ENCODE measurements at regions not wholly inside any gene's neighbourhood (a gene's known extent, or its start where the extent isn't known, plus 50 kb on each side); places are given as distances from the start of the nearest gene placed in this dataset.

GRCh38 chr2:217061916-217062505 is 202.1 kb upstream of the TNP1 start:
- peak; percentile 45 for DNase-seq (ENCODE audit: low spot score)

GRCh38 chr2:217060951-217061547 is 201.2 kb upstream of the TNP1 start:
- DNase-seq (ENCODE audit: low spot score) = no peak

- no peak for DNase-seq (ENCODE audit: low spot score)
These were observed 200.7 kb upstream of the TNP1 start for GRCh38 chr2:217060516-217060915.

- DNase-seq (ENCODE audit: low spot score) = no peak
These were observed 199.2 kb upstream of the TNP1 start for GRCh38 chr2:217058791-217059755.

- DNase-seq (ENCODE audit: low spot score) = no peak
These were observed 197.9 kb upstream of the TNP1 start for GRCh38 chr2:217057773-217058172.

GRCh38 chr2:217055624-217056023 is 195.8 kb upstream of the TNP1 start:
- DNase-seq (ENCODE audit: low spot score) = no peak

GRCh38 chr2:217054791-217055190 is 194.9 kb upstream of the TNP1 start:
- no peak for DNase-seq (ENCODE audit: low spot score)

- DNase-seq (ENCODE audit: low spot score) = no peak
These were observed 193.2 kb upstream of the TNP1 start for GRCh38 chr2:217052856-217053577.

GRCh38 chr2:217051416-217051815 is 191.6 kb upstream of the TNP1 start:
- no peak for DNase-seq (ENCODE audit: low spot score)

GRCh38 chr2:217049956-217050355 is 190.1 kb upstream of the TNP1 start:
- DNase-seq (ENCODE audit: low spot score) = no peak

- DNase-seq (ENCODE audit: low spot score) = no peak
These were observed 189.6 kb upstream of the TNP1 start for GRCh38 chr2:217049422-217049821.

- DNase-seq (ENCODE audit: low spot score) = no peak
These were observed 188.9 kb upstream of the TNP1 start for GRCh38 chr2:217048730-217049129.

- DNase-seq (ENCODE audit: low spot score) = no peak
These were observed 187.8 kb upstream of the TNP1 start for GRCh38 chr2:217047631-217048030.

- DNase-seq (ENCODE audit: low spot score) = no peak
These were observed 187.3 kb upstream of the TNP1 start for GRCh38 chr2:217047209-217047608.

GRCh38 chr2:217045700-217046475 is 186.0 kb upstream of the TNP1 start:
- DNase-seq (ENCODE audit: low spot score) = no peak

- DNase-seq (ENCODE audit: low spot score) = no peak
These were observed 180.2 kb upstream of the TNP1 start for GRCh38 chr2:217040099-217040498.

- no peak for DNase-seq (ENCODE audit: low spot score)
These were observed 178.1 kb upstream of the TNP1 start for GRCh38 chr2:217038001-217038400.

GRCh38 chr2:217037353-217037752 is 177.5 kb upstream of the TNP1 start:
- no peak for DNase-seq (ENCODE audit: low spot score)

- DNase-seq (ENCODE audit: low spot score) = no peak
These were observed 176.1 kb upstream of the TNP1 start for GRCh38 chr2:217035967-217036366.

GRCh38 chr2:217033186-217033585 is 173.3 kb upstream of the TNP1 start:
- DNase-seq (ENCODE audit: low spot score) = no peak

- DNase-seq (ENCODE audit: low spot score) = no peak
These were observed 171.6 kb upstream of the TNP1 start for GRCh38 chr2:217031445-217031844.

GRCh38 chr2:217030081-217030480 is 170.2 kb upstream of the TNP1 start:
- no peak for DNase-seq (ENCODE audit: low spot score)

Data from putamen (tissue), 1 donor.